ENCODE measurements at regions not wholly inside any gene's neighbourhood (a gene's known extent, or its start where the extent isn't known, plus 50 kb on each side); places are given as distances from the start of the nearest gene placed in this dataset.

GRCh38 chr9:99340281-99340680 is 118.2 kb downstream of the SEC61B start:
- no peak for TF ChIP-seq POLR2A (IDR thresholded peaks at IDR 0.05)
- TF ChIP-seq EP300 (IDR thresholded peaks at IDR 0.05) = no peak
- no peak for TF ChIP-seq POLR2AphosphoS5 (IDR thresholded peaks at IDR 0.05)

Measured in upper lobe of left lung (tissue), 4 donors.